Activated T-helper 9 cell treated with anti-CD3 and anti-CD28 coated beads, Interleukin-2, amount 50 U/mL, for 16 hours (primary cell): ENCODE measurements at regions not wholly inside any gene's neighbourhood (a gene's known extent, or its start where the extent isn't known, plus 50 kb on each side); places are given as distances from the start of the nearest gene placed in this dataset.
"Not testable (repeated sequence)": the region's sequence is repeated elsewhere in the genome, so short reads cannot be mapped to it uniquely, and the experiment has no call there.

ENCODE experiments used
- DNase-seq: peaks from one replicate; pipeline ENCODE4 v3.0.0-alpha.2; 2020; ENCODE audit warnings: low read depth

- DNase-seq = no peak
Measured at GRCh38 chr7:136412952-136413351, 435.8 kb upstream of the MTPN start.

- DNase-seq = no peak
Measured at GRCh38 chr7:136405931-136406777, 429.0 kb upstream of the MTPN start.

GRCh38 chr7:136403591-136403990, 426.4 kb upstream of the MTPN start:
- no peak for DNase-seq

- no peak for DNase-seq
Measured at GRCh38 chr7:136400877-136401276, 423.7 kb upstream of the MTPN start.

DNA sequence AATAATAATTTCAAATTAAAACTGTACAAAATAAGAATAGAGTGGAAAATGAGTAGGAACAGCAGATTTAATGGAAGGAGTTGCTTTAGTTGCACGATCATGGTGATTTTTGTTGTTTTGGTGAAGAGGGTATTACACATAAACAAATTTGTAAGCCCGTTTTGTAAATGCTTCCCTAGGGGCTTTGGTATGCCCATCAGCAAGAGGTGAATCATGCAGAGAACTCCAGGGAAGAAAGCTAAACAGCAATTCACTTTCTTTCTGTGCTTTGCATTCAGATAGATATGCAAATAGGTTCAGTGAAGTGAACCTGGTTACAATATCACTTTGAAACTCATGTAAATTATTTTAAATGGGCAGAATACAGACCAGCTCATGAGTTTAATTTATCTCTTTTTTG, 422.2 kb upstream of the MTPN start:
- no peak for DNase-seq

GRCh38 chr7:136392856-136393255, 415.7 kb upstream of the MTPN start:
- DNase-seq = no peak

DNA sequence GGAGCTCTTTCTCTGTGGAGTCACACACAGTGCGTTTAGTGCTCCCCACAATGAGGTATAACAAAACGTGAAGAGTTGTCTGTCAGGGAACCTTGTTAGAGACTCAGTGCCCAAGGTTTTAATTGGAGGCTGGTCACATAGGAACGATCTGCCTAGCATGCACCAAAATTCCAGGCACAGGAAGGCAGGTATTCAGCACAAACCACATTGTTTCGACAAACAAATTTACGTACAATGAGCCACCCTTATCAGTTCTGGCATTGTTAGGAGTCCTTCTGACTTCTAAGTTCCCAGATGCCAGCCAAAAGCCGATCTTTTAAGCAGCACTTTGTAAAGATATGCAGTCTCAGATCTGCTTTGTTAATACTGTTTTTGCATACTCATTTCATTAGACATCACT, 414.2 kb upstream of the MTPN start:
- DNase-seq = no peak

GRCh38 chr7:136389933-136390332, 412.8 kb upstream of the MTPN start:
- DNase-seq = no peak

DNA sequence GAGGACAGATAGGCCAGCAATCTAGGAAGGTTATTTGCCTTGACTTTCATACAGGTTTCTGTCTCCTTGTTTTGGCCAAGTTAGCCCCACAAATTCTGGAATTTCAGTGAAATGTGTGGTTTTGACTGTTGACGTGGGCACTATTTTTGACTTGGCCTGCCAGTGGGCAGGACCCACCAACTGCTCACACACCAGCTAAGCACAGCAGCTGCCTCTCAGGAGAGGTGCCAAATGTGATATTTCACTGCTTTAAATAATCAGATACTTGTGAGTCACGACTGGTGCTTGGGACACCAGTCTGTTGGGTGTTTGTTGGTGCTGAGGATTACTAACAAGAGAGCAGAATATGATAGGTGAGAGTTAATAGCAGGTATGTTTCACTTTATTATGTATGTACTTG, 409.7 kb upstream of the MTPN start:
- DNase-seq = no peak

GRCh38 chr7:136371409-136371808, 394.2 kb upstream of the MTPN start:
- DNase-seq = not testable (repeated sequence)

DNA sequence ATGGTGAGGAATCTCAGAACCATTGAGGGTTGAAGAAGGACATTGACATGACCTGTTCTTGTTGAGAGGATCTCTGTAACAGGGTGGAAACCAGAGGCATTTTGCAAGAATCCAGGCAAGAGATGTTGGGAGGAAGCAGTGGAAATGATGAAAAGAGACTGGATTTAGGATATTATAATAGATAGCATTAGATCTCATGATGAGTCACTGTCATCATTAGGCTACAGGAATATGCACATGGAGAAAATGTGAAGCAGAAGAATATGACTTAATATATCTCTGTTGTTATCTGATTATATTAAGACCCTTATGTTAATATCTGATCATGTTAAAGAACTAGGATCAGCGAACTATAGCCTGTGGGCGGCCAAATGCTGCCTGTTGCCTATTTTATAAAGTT, 393.0 kb upstream of the MTPN start:
- DNase-seq = no peak

- DNase-seq = no peak
Measured at GRCh38 chr7:136369225-136369624, 392.1 kb upstream of the MTPN start.

GRCh38 chr7:136359333-136359903, 382.3 kb upstream of the MTPN start:
- DNase-seq = no peak

GRCh38 chr7:136353287-136353686, 376.1 kb upstream of the MTPN start:
- no peak for DNase-seq

DNA sequence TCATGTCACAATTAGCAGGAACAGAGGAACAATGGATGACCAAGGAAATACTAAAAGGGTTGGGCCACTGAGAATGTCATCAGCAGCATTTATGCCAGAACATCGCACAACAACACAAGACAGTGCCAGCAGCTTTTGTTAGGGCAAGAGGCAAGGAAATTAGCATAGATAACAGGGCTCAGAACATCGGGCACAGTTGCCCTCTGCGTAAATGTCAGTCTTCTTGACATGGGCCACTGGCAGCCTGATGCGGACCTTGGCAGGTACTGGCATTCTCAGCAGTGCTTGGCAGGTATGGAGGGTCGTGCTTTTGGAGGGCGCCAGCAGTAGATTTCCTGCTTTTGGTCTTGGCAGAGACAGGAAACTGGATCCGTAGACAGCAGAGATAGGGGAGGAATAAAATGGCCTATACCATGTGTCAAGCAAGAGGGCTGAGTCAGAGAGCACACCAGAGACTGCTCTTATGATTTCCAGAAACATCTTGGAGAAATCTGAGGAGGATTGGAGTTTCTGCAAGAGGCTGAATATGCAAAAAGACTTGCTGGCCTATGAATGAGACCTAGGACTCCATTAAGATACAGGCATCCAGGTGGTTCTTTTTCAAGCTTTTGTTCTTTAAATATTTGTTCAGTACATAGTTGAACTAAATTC, 371.5 kb upstream of the MTPN start:
- no peak for DNase-seq

DNA sequence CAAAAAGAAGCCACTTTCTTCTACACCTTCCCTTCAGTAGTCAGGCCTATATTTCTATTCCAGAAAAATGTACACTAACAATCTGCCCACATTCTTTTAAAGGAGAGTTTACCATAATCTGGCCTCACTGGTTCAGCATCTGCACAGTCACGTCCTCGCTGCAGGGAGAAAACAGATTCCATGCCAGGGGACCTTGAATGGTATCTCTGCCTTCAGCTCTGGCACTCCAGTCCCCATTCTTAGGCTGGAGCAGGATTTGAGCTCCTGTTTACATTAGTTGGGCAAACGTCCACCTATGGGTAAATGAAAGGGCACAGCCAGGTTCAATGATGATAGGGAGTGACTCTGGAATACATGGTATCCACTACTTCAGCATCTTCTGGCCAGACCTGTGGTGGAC, 371.0 kb upstream of the MTPN start:
- no peak for DNase-seq

- no peak for DNase-seq
Measured at GRCh38 chr7:136347488-136347887, 370.3 kb upstream of the MTPN start.

DNA sequence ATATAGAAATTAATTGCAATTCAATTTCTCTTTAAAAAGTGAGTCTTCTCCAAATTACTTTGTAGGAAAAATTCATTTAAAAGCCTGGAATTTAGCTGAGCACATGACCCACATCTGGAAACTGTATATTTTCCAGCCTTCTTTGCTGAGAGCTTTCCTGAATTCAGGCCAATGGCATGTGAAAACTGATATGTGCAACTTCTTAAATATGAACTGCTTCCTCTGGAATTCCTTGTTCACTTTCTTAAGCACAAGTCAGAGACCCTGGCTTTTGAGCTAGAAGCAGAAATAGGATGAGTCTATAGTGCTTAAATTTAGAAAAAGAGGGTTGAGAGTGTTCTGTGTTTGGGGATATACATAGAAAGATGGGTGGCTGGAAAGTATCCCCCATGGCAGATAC, 365.1 kb upstream of the MTPN start:
- DNase-seq = no peak

GRCh38 chr7:136339464-136339863, 362.3 kb upstream of the MTPN start:
- DNase-seq = no peak

GRCh38 chr7:136336932-136337331, 359.8 kb upstream of the MTPN start:
- no peak for DNase-seq

- no peak for DNase-seq
Measured at GRCh38 chr7:136333636-136334035, 356.5 kb upstream of the MTPN start.

GRCh38 chr7:136326045-136326609, 349.0 kb upstream of the MTPN start:
- DNase-seq = no peak

DNA sequence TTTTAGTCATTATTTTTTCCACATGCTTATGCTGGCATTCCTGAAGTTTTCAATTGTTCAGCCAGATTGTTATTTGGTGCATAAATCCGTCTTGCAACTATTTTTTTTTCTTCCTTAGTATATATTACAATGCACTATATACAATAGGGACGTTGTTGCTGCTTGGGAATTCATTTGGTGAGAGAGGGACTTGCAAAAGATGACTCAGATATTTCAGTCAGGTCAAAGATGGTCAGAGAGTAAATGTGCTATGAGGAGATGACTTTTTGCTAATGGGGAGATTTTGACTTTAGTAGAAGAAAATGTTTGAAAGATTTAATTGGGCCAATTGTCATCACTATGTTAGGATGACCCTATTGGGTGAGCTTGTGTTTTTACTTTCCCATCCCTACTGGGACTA, 348.4 kb upstream of the MTPN start:
- DNase-seq = no peak
